HL-60 (cell line): ENCODE measurements at regions not wholly inside any gene's neighbourhood (a gene's known extent, or its start where the extent isn't known, plus 50 kb on each side); places are given as distances from the start of the nearest gene placed in this dataset.
"Not testable (repeated sequence)": the region's sequence is repeated elsewhere in the genome, so short reads cannot be mapped to it uniquely, and the experiment has no call there.

ENCODE experiments used
- CTCF ChIP-seq: IDR thresholded peaks from one replicate; pipeline ENCODE4 v1.5.1; 2011; ENCODE audit warnings: low read length, control low read depth, inconsistent platforms; ENCODE audit not compliant: insufficient read depth
- GABPA ChIP-seq: IDR thresholded peaks from 2 replicates; pipeline ENCODE4 v1.6.1; 2012; ENCODE audit warnings: low read depth
- POLR2AphosphoS5 ChIP-seq: IDR thresholded peaks from 2 replicates; pipeline ENCODE4 v1.6.1; 2012; ENCODE audit warnings: low read depth
- REST ChIP-seq: IDR thresholded peaks from 2 replicates; pipeline ENCODE4 v1.6.1; 2012; ENCODE audit warnings: low read depth; ENCODE audit not compliant: insufficient replicate concordance
- SPI1 ChIP-seq: IDR thresholded peaks from 2 replicates; pipeline ENCODE4 v1.6.1; 2012; ENCODE audit warnings: low read depth, mild to moderate bottlenecking, borderline replicate concordance

- not testable (repeated sequence) for TF ChIP-seq CTCF, POLR2AphosphoS5, REST, GABPA, SPI1
Measured at GRCh38 chrX:129255516-129255915, 267.8 kb downstream of the SMARCA1 start.
